ENCODE measurements at regions not wholly inside any gene's neighbourhood (a gene's known extent, or its start where the extent isn't known, plus 50 kb on each side); places are given as distances from the start of the nearest gene placed in this dataset.

DNA sequence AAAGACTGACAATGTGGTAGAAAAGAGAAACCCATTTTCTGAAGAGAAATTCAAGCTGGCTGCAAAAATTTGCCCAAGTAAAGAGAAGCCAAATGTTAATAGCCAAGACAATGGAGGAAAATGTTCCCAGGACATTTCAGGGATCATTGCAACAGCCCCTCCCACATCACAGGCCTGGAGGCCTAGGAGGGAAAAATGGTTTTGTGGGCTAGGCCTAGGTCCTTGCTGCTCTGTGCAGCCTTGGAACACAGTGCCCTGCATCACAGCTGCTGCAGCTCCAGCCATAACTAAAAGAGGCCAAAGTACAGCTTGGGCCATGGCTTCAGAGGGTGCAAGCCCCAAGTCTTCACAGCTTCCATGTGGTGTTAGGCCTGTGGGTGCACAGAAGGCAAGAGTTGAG, 332.4 kb upstream of the LRIG3 start:
- no TSS peak for BruUV-seq (replicated peaks)

DNA sequence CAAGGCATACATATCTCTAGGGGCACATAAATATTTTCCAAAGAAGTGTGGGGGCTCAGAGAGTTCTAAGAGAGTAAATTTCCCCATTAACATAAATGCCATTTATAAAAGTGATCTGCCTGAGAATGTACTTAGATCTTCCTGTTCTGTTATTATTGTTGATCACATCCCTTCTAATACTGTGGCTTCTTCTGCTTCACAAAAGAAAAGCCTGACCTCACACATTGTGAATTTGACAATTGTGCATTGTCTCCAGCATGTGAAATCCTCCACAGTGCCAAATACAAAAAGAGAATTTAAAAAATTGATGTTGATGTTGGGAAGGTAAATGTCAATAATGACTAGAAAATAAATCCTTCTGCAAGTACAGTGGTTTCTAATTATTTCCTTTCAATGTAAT, 330.5 kb upstream of the LRIG3 start:
- BruUV-seq (replicated peaks), result no TSS peak
- ChIA-PET CTCF (no interaction called here), POLR2A (no interaction called here)
- no peaks in the 10 kb centered on the region for H3K36me3 Mint-ChIP-seq (ENCODE audit: insufficient read depth, unreplicated experiment)
- Histone ChIP-seq H3K36me3 (ENCODE audit: control insufficient read depth, insufficient read depth, low read length) (no peaks in the 10 kb centered on the region), H3K4me1 (no peaks in the 10 kb centered on the region), H3K9me3 (no peaks in the 10 kb centered on the region), H3K27me3 (replicated peaks; ENCODE audit: control insufficient read depth, insufficient read depth, low read length) (no peaks in the 10 kb centered on the region), H3K4me3 (ENCODE audit: low read depth, low read length) (no peak overlapping the region)
- no peak for DNase-seq
- H3K4me1 Mint-ChIP-seq (ENCODE audit: low read depth, unreplicated experiment), result no peaks in the 10 kb centered on the region
- intact Hi-C loops (cut with micrococcal nuclease; ENCODE audit: unreplicated experiment), result no loop called here
- H3K4me3 Mint-ChIP-seq (ENCODE audit: unreplicated experiment), result no peak overlapping the region
- no peaks in the 10 kb centered on the region for H3K27me3 Mint-ChIP-seq (ENCODE audit: insufficient read depth, unreplicated experiment)
- peaks cover 23% of the 10 kb centered on the region for H3K9me3 Mint-ChIP-seq (ENCODE audit: unreplicated experiment)
- TF ChIP-seq, protein P1, sequence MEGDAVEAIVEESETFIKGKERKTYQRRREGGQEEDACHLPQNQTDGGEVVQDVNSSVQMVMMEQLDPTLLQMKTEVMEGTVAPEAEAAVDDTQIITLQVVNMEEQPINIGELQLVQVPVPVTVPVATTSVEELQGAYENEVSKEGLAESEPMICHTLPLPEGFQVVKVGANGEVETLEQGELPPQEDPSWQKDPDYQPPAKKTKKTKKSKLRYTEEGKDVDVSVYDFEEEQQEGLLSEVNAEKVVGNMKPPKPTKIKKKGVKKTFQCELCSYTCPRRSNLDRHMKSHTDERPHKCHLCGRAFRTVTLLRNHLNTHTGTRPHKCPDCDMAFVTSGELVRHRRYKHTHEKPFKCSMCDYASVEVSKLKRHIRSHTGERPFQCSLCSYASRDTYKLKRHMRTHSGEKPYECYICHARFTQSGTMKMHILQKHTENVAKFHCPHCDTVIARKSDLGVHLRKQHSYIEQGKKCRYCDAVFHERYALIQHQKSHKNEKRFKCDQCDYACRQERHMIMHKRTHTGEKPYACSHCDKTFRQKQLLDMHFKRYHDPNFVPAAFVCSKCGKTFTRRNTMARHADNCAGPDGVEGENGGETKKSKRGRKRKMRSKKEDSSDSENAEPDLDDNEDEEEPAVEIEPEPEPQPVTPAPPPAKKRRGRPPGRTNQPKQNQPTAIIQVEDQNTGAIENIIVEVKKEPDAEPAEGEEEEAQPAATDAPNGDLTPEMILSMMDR (IDR thresholded peaks at IDR 0.05; ENCODE audit: insufficient read depth in 1 of 2, low read depth in 1 of 2, low read length in 1 of 2, severe bottlenecking in 1 of 2, unreplicated experiment in 1 of 2), result no peak
- no peak overlapping the region for H3K27ac Mint-ChIP-seq (ENCODE audit: unreplicated experiment)

More for the DNA sequence above, 332.4 kb upstream of the LRIG3 start:
- no peaks in the 10 kb centered on the region for H3K27me3 Mint-ChIP-seq (ENCODE audit: insufficient read depth, unreplicated experiment)
- DNase-seq, result no peak
- H3K36me3 Mint-ChIP-seq (ENCODE audit: insufficient read depth, unreplicated experiment), result no peaks in the 10 kb centered on the region
- TF ChIP-seq, protein P1 (IDR thresholded peaks at IDR 0.05; ENCODE audit: insufficient read depth in 1 of 2, low read depth in 1 of 2, low read length in 1 of 2, severe bottlenecking in 1 of 2, unreplicated experiment in 1 of 2), result no peak
- H3K4me1 Mint-ChIP-seq (ENCODE audit: low read depth, unreplicated experiment), result no peaks in the 10 kb centered on the region
- H3K27ac Mint-ChIP-seq (ENCODE audit: unreplicated experiment), result no peak overlapping the region
- ChIA-PET CTCF (no interaction called here), POLR2A (no interaction called here)
- Histone ChIP-seq H3K36me3 (ENCODE audit: control insufficient read depth, insufficient read depth, low read length) (no peaks in the 10 kb centered on the region), H3K4me3 (ENCODE audit: low read depth, low read length) (no peak overlapping the region), H3K9me3 (no peaks in the 10 kb centered on the region), H3K27me3 (replicated peaks; ENCODE audit: control insufficient read depth, insufficient read depth, low read length) (no peaks in the 10 kb centered on the region), H3K4me1 (no peaks in the 10 kb centered on the region)
- H3K9me3 Mint-ChIP-seq (ENCODE audit: unreplicated experiment), result peaks cover 23% of the 10 kb centered on the region
- intact Hi-C loops (cut with micrococcal nuclease; ENCODE audit: unreplicated experiment), result no loop called here
- no peak overlapping the region for H3K4me3 Mint-ChIP-seq (ENCODE audit: unreplicated experiment)

DNA sequence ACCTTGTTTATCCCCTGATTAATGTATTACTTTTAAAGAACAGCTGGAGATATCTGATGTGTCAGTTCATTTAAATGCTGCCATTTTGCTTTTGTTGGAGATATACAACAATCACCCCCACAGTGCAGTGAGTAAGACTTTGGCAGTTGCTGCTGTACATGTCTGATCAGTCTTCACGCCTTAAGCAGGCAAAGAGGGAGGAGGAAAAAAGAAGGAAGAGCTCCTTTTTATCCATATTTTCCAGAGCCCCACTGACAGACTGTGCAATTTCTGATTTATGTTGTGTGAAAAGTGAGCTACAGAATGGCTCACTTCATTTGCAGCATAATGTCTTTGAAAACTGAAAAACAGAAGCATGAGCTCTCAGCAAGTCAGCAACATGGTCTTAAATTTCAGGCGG, 319.7 kb upstream of the LRIG3 start:
- intact Hi-C loops (cut with micrococcal nuclease; ENCODE audit: unreplicated experiment), result no loop called here
- CTCF ChIA-PET, result no interaction called here
- H3K9me3 Mint-ChIP-seq (ENCODE audit: unreplicated experiment), result no peaks in the 10 kb centered on the region

More for the DNA sequence above, 319.7 kb upstream of the LRIG3 start:
- TF ChIP-seq, protein P1 (IDR thresholded peaks at IDR 0.05; ENCODE audit: insufficient read depth in 1 of 2, low read depth in 1 of 2, low read length in 1 of 2, severe bottlenecking in 1 of 2, unreplicated experiment in 1 of 2), result no peak
- no peaks in the 10 kb centered on the region for H3K27me3 Mint-ChIP-seq (ENCODE audit: insufficient read depth, unreplicated experiment)
- no peaks in the 10 kb centered on the region for H3K36me3 Mint-ChIP-seq (ENCODE audit: insufficient read depth, unreplicated experiment)
- H3K4me3 Mint-ChIP-seq (ENCODE audit: unreplicated experiment), result no peak overlapping the region
- Histone ChIP-seq H3K4me1 (no peaks in the 10 kb centered on the region), H3K9me3 (no peaks in the 10 kb centered on the region), H3K27me3 (replicated peaks; ENCODE audit: control insufficient read depth, insufficient read depth, low read length) (no peaks in the 10 kb centered on the region), H3K4me3 (ENCODE audit: low read depth, low read length) (no peak overlapping the region), H3K36me3 (ENCODE audit: control insufficient read depth, insufficient read depth, low read length) (no peaks in the 10 kb centered on the region)
- H3K27ac Mint-ChIP-seq (ENCODE audit: unreplicated experiment), result no peak overlapping the region
- no peak for DNase-seq
- no TSS peak for BruUV-seq (replicated peaks)
- POLR2A ChIA-PET, result no interaction called here
- H3K4me1 Mint-ChIP-seq (ENCODE audit: low read depth, unreplicated experiment), result peaks cover 8% of the 10 kb centered on the region

Data from Caco-2 (cell line).